Suppressor macrophage treated with lipopolysaccharide for 4 hours (primary cell): ENCODE measurements at regions not wholly inside any gene's neighbourhood (a gene's known extent, or its start where the extent isn't known, plus 50 kb on each side); places are given as distances from the start of the nearest gene placed in this dataset.

Source experiments
- DNase-seq: peaks from one replicate; pipeline ENCODE4 v3.0.0-alpha.2; 2020

GRCh38 chr1:103854279-103854678, 104.6 kb downstream of the AMY1C start:
- no peak for DNase-seq

GRCh38 chr1:103859721-103860120, 110.0 kb downstream of the AMY1C start:
- no peak for DNase-seq

GRCh38 chr1:103898576-103899345, 149.1 kb downstream of the AMY1C start:
- DNase-seq, result no peak

GRCh38 chr1:103900005-103900404, 150.3 kb downstream of the AMY1C start:
- no peak for DNase-seq

- DNase-seq, result no peak
Measured at GRCh38 chr1:103901072-103901471, 151.4 kb downstream of the AMY1C start.

GRCh38 chr1:103905363-103905762, 155.7 kb downstream of the AMY1C start:
- DNase-seq, result no peak

GRCh38 chr1:103911450-103911849, 161.8 kb downstream of the AMY1C start:
- DNase-seq, result no peak

- DNase-seq, result no peak
Measured at GRCh38 chr1:103917795-103918194, 168.1 kb downstream of the AMY1C start.

GRCh38 chr1:103931891-103932290, 182.2 kb downstream of the AMY1C start:
- DNase-seq, result no peak

- DNase-seq, result no peak
Measured at GRCh38 chr1:103937763-103938357, 188.2 kb downstream of the AMY1C start.

- DNase-seq, result no peak
Measured at GRCh38 chr1:103941086-103941485, 191.4 kb downstream of the AMY1C start.

- no peak for DNase-seq
Measured at GRCh38 chr1:103942029-103942428, 192.3 kb downstream of the AMY1C start.

- DNase-seq, result no peak
Measured at GRCh38 chr1:103945774-103946173, 196.1 kb downstream of the AMY1C start.

GRCh38 chr1:103948526-103948925, 198.8 kb downstream of the AMY1C start:
- DNase-seq, result no peak

GRCh38 chr1:103949779-103950178, 200.1 kb downstream of the AMY1C start:
- no peak for DNase-seq

- no peak for DNase-seq
Measured at GRCh38 chr1:103953386-103953785, 203.7 kb downstream of the AMY1C start.

GRCh38 chr1:103958699-103959098, 209.0 kb downstream of the AMY1C start:
- DNase-seq, result no peak

- DNase-seq, result no peak
Measured at GRCh38 chr1:103959565-103959964, 209.9 kb downstream of the AMY1C start.

GRCh38 chr1:103960045-103960444, 210.3 kb downstream of the AMY1C start:
- DNase-seq, result no peak

GRCh38 chr1:103960710-103961109, 211.0 kb downstream of the AMY1C start:
- DNase-seq, result no peak

GRCh38 chr1:103986792-103987191, 237.1 kb downstream of the AMY1C start:
- no peak for DNase-seq

- no peak for DNase-seq
Measured at GRCh38 chr1:103997631-103998030, 247.9 kb downstream of the AMY1C start.

- DNase-seq, result no peak
Measured at GRCh38 chr1:104018922-104019674, 269.4 kb downstream of the AMY1C start.

GRCh38 chr1:104019675-104020049, 270.0 kb downstream of the AMY1C start:
- no peak for DNase-seq
